HCT116 (cell line): ENCODE measurements at regions not wholly inside any gene's neighbourhood (a gene's known extent, or its start where the extent isn't known, plus 50 kb on each side); places are given as distances from the start of the nearest gene placed in this dataset.

ENCODE experiments used
- ATAC-seq: fragments of 200-7000 bp; cut with Tn5 transposase; 2 replicates; pipeline ENCODE4 v1.9.1; 2020; ENCODE audit warnings: mild to moderate bottlenecking, moderate library complexity
- BruUV-seq: library from RNA; stranded (reverse); fragments of 400-500 nt; replicated peaks from 2 replicates; lab custom pipeline; 2021; lab: Mats Ljungman, UMichigan
- CTCF ChIA-PET: fragments of 300-600 bp; sonication (Branson Sonifier 250); formaldehyde crosslinking; loops from one replicate; lab custom pipeline; 2021; ENCODE audit warnings: antibody characterized with exemption; lab: Charles Lee
- POLR2A ChIA-PET: fragments of 300-600, 350-600 bp; sonication (Branson Sonifier 250); formaldehyde crosslinking; loops from one replicate; lab custom pipeline; 2021; ENCODE audit warnings: antibody characterized with exemption; lab: Charles Lee
- RAD21 ChIA-PET, 2 experiments: fragments of 300-600 bp; sonication (Branson Sonifier 250); formaldehyde crosslinking; loops; one replicate each; lab custom pipeline; 2023; ENCODE audit warnings: low total read pairs in 2 of 2; ENCODE audit not compliant: uncharacterized antibody in 2 of 2, unreplicated experiment in 2 of 2, low non-redundant PET in 1 of 2; lab: Charles Lee
- DNase-seq: peaks from one replicate; pipeline ENCODE4 v3.0.0-alpha.2; 2010; ENCODE audit warnings: low read depth, low spot score
- H2AFZ ChIP-seq: fragments of 200-600 bp; shearing (Covaris generic), sonication (generic); 2 replicates; pipeline ENCODE4 v1.6.1; 2017; ENCODE audit warnings: low read depth, mixed run types, mixed read lengths, antibody characterized with exemption, low read length; ENCODE audit not compliant: poor library complexity, severe bottlenecking
- H3K27ac ChIP-seq: 2 replicates; pipeline ENCODE4 v1.5.1; 2012; ENCODE audit warnings: low read depth, low read length
- H3K27me3 ChIP-seq: fragments of 200-600 bp; sonication (generic); 2 replicates; pipeline ENCODE4 v1.6.1; 2016; ENCODE audit warnings: mixed run types, low read length, mixed read lengths; ENCODE audit not compliant: insufficient read depth
- H3K36me3 ChIP-seq, 2 experiments: fragments of 200-500 bp in 1 of 2; fragments of 200-600 bp in 1 of 2; sonication (Bioruptor generic) in 1 of 2; sonication (generic) in 1 of 2; 2 replicates each; pipeline versions ENCODE4 v1.5.1 to v1.6.1; 2014 to 2016; ENCODE audit warnings: low read length in 2 of 2, inconsistent platforms in 1 of 2, mixed read lengths in 1 of 2, mixed run types in 1 of 2; ENCODE audit not compliant: insufficient read depth in 2 of 2, control insufficient read depth in 1 of 2
- H3K4me1 ChIP-seq, 2 experiments: fragments of 200-600 bp in 1 of 2; sonication (generic) in 1 of 2; 2 replicates each; pipeline versions ENCODE4 v1.5.1 to v1.6.1; 2012 to 2017; ENCODE audit warnings: low read length in 2 of 2, inconsistent platforms in 1 of 2, mild to moderate bottlenecking in 1 of 2, mixed read lengths in 1 of 2, mixed run types in 1 of 2, moderate library complexity in 1 of 2; ENCODE audit not compliant: insufficient read depth in 2 of 2, control insufficient read depth in 1 of 2
- H3K4me2 ChIP-seq: fragments of 200-600 bp; sonication (generic); 2 replicates; pipeline ENCODE4 v1.6.1; 2017; ENCODE audit warnings: mixed run types, low read length, mixed read lengths
- H3K4me3 ChIP-seq, 2 experiments: fragments of 200-600 bp in 1 of 2; sonication (generic) in 1 of 2; replicated peaks in 1 of 2; 2 replicates each; pipeline ENCODE4 v1.5.1; 2011 to 2016; ENCODE audit warnings: low read length in 2 of 2, control low read depth in 1 of 2, low read depth in 1 of 2, mild to moderate bottlenecking in 1 of 2, mixed read lengths in 1 of 2, mixed run types in 1 of 2
- H3K79me2 ChIP-seq: fragments of 200-600 bp; sonication (generic); 2 replicates; pipeline ENCODE4 v1.6.1; 2017; ENCODE audit warnings: mild to moderate bottlenecking, mixed run types, low read length, moderate library complexity, mixed read lengths; ENCODE audit not compliant: insufficient read depth
- H3K9ac ChIP-seq: fragments of 200-600 bp; sonication (generic); 2 replicates; pipeline ENCODE4 v1.6.1; 2016; ENCODE audit warnings: low read length, mixed read lengths
- H3K9me2 ChIP-seq: fragments of 200-600 bp; sonication (generic), shearing (Covaris generic); 2 replicates; pipeline ENCODE4 v1.6.1; 2017; ENCODE audit warnings: mixed run types, mild to moderate bottlenecking, moderate library complexity; ENCODE audit not compliant: insufficient read depth
- H3K9me3 ChIP-seq, 2 experiments: fragments of 200-500 bp in 1 of 2; fragments of 200-600 bp in 1 of 2; sonication (Bioruptor generic) in 1 of 2; sonication (generic) in 1 of 2; 2 replicates each; pipeline ENCODE4 v1.6.1; 2014 to 2017; ENCODE audit warnings: low read length in 2 of 2, mixed read lengths in 2 of 2, inconsistent platforms in 1 of 2, low read depth in 1 of 2, mild to moderate bottlenecking in 1 of 2, mixed run types in 1 of 2, moderate library complexity in 1 of 2; ENCODE audit not compliant: control insufficient read depth in 1 of 2, insufficient read depth in 1 of 2
- H4K20me1 ChIP-seq: fragments of 200-600 bp; sonication (generic), shearing (Covaris generic); 2 replicates; pipeline ENCODE4 v1.6.1; 2017; ENCODE audit warnings: mixed run types, mild to moderate bottlenecking, moderate library complexity; ENCODE audit not compliant: insufficient read depth
- EZH2phosphoT487 ChIP-seq: fragments of 200-600 bp; IDR thresholded peaks from 2 replicates; pipeline ENCODE4 v1.6.1; 2018; ENCODE audit warnings: antibody characterized with exemption, borderline replicate concordance
- RAD21 ChIP-seq: IDR thresholded peaks from 2 replicates; pipeline ENCODE4 v1.6.1; 2012; ENCODE audit warnings: low read depth, mild to moderate bottlenecking
- ZNF274 ChIP-seq: fragments of 200-500 bp; sonication (Bioruptor generic); IDR thresholded peaks from 2 replicates; pipeline ENCODE4 v1.6.1; 2014; ENCODE audit warnings: mild to moderate bottlenecking, low read depth, low read length, inconsistent platforms
- intact Hi-C: fragments of 100-400 bp; cut with micrococcal nuclease; formaldehyde crosslinking; loops from 2 replicates; pipeline ENCODE4 v1.10.0; 2022
- TF ChIP-seq, protein P1 (sequence below): IDR thresholded peaks from 2 replicates; pipeline ENCODE4 v1.6.1; 2011; ENCODE audit warnings: mild to moderate bottlenecking, low read length, moderate library complexity; ENCODE audit not compliant: insufficient replicate concordance; ENCODE audit errors: extremely low read depth
- TF ChIP-seq, protein P2 (sequence below): IDR thresholded peaks from 2 replicates; pipeline ENCODE4 v1.6.1; 2012; ENCODE audit warnings: low read depth

DNA sequence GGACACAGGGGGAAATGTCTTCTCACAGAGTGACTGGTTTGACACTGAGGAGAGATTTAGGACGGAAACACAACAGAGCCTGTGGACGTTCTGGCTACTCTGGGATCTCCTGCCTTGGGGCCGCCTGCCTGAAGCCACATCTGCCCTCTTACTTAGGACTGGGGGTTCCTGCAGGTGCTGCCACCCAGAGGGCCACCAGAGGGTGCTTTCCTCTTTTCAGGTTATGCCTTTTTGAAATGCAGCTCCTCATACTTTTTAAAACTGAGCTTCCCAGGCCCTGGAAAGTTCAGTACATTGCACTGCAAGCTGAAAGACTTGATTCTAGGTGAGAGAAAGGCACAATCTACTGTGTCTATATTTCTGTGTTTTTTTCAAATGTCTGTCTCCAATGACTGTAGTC, 92.2 kb upstream of the PGRMC2 start (continued):
- TF ChIP-seq, protein P1, sequence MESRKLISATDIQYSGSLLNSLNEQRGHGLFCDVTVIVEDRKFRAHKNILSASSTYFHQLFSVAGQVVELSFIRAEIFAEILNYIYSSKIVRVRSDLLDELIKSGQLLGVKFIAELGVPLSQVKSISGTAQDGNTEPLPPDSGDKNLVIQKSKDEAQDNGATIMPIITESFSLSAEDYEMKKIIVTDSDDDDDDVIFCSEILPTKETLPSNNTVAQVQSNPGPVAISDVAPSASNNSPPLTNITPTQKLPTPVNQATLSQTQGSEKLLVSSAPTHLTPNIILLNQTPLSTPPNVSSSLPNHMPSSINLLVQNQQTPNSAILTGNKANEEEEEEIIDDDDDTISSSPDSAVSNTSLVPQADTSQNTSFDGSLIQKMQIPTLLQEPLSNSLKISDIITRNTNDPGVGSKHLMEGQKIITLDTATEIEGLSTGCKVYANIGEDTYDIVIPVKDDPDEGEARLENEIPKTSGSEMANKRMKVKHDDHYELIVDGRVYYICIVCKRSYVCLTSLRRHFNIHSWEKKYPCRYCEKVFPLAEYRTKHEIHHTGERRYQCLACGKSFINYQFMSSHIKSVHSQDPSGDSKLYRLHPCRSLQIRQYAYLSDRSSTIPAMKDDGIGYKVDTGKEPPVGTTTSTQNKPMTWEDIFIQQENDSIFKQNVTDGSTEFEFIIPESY = no peak
- no peak for TF ChIP-seq EZH2phosphoT487
- TF ChIP-seq ZNF274 = no peak
- TF ChIP-seq, all 23 proteins: peak for 2

DNA sequence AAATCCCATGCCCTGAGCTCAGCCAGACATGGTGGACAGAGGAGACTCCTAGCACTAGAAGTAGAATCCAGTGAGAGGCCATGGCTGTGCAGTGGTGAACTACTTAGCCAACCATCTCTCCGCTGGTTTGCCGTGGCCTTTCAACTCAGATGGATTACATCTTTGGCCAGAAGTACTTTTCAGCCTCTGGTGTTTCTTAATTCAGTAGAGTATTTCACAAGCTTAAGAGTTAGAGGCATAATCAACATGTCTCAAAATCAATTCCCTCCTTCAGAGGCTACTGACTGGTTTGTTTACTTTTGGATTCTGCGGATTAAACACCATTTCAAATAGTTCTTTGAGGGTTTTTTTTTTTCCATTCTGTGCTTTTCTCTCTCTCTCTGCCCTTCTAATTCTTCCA, 91.1 kb upstream of the PGRMC2 start:
- Histone ChIP-seq H3K4me1 (no peaks in the 10 kb centered on the region), H3K9me2 (0 out of 2 replicates have a peak, but pooled peaks cover 3% of the 10 kb centered on the region), H3K9me3 (no peaks in the 10 kb centered on the region), H3K27ac (no peak overlapping the region), H3K79me2 (no peaks in the 10 kb centered on the region), H3K27me3 (peaks cover 18% of the 10 kb centered on the region; the same call in 1 of the 2 replicates), H3K4me3 (no peak overlapping the region), H4K20me1 (no peaks in the 10 kb centered on the region), H3K4me2 (no peak overlapping the region), H3K9ac (no peak overlapping the region), H2AFZ (no peak overlapping the region), H3K36me3 (no peaks in the 10 kb centered on the region)
- ATAC-seq (no peak), DNase-seq (no peak)
- ChIA-PET POLR2A (no interaction called here), CTCF (no interaction called here), RAD21 (no interaction called here)
- intact Hi-C loops = no loop called here
- TF ChIP-seq, protein P2, sequence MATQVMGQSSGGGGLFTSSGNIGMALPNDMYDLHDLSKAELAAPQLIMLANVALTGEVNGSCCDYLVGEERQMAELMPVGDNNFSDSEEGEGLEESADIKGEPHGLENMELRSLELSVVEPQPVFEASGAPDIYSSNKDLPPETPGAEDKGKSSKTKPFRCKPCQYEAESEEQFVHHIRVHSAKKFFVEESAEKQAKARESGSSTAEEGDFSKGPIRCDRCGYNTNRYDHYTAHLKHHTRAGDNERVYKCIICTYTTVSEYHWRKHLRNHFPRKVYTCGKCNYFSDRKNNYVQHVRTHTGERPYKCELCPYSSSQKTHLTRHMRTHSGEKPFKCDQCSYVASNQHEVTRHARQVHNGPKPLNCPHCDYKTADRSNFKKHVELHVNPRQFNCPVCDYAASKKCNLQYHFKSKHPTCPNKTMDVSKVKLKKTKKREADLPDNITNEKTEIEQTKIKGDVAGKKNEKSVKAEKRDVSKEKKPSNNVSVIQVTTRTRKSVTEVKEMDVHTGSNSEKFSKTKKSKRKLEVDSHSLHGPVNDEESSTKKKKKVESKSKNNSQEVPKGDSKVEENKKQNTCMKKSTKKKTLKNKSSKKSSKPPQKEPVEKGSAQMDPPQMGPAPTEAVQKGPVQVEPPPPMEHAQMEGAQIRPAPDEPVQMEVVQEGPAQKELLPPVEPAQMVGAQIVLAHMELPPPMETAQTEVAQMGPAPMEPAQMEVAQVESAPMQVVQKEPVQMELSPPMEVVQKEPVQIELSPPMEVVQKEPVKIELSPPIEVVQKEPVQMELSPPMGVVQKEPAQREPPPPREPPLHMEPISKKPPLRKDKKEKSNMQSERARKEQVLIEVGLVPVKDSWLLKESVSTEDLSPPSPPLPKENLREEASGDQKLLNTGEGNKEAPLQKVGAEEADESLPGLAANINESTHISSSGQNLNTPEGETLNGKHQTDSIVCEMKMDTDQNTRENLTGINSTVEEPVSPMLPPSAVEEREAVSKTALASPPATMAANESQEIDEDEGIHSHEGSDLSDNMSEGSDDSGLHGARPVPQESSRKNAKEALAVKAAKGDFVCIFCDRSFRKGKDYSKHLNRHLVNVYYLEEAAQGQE = no peak
- no peak for TF ChIP-seq RAD21
- BruUV-seq = no TSS peak
